GM11168 (cell line): ENCODE measurements at regions not wholly inside any gene's neighbourhood (a gene's known extent, or its start where the extent isn't known, plus 50 kb on each side); places are given as distances from the start of the nearest gene placed in this dataset.

Experiments
- in situ Hi-C: fragments of 300-500 bp; cut with MboI; formaldehyde crosslinking; loops from one replicate; pipeline ENCODE4 v1.12.0; 2022; ENCODE audit warnings: low sequenced_read_pairs; ENCODE audit not compliant: unreplicated experiment

DNA sequence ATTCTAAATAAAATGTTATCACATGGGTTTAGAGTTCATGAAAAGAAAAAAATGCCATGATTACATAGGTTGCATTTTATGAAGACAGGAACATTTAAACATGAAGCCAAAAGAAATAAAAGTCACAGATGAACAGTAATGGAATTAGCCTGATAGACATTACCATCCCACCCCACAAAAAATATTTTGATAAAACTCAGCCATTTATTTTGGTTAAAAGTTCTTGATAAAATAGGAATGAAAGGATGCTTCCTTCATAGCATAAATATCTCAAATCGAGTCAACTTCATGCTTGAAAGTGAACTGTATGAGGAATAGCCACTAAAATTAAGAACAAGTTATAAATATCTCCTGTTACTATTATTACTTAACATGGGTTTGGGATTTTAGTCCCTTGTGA lies 101.9 kb upstream of the TMC3 start:
- in situ Hi-C loops, result loop anchor here (25.0 kb wide), 1 partner anchor 461 kb away; no protein-coding TSS in a partner anchor

DNA sequence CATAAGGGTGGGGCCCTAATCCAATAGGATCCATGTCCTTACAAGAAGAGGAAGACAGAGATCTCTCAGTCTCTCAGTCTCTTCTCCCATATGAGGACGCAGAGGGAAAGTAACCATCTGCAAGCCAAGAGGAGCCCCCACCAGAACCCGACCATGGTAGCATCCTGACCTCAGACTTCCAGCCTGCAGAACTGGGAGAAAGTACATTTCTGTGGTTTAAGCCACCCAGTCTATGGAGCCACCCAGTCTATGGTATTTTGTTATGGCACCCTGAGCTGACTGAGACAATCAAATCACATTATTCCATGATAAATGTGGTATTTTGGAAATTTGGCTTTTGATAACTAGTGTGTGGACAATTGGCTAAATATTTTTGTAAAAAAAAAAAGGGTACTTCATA lies 101.5 kb upstream of the TMC3 start:
- in situ Hi-C loops, result loop anchor here (25.0 kb wide), 1 partner anchor 462 kb away; no protein-coding TSS in a partner anchor

DNA sequence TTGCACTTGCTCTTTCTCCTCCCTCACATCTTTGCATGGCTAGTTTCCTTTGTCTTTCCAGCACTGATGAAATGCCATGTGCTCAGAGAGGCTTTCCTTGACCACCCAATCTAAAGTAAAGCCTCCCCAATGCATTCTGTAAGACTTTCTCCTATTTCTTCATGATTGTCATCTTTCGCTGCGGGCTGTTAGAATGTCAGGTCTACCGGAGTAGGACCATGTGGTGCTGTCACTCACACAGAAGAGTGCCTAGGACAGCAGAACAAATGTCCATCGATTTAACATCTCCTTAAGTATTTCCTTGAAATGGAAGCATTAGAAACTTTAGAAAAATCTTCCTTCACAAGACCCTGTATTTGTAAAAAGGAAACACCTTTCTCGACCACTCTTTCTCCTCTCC lies 99.9 kb upstream of the TMC3 start:
- in situ Hi-C loops, result no loop called here

DNA sequence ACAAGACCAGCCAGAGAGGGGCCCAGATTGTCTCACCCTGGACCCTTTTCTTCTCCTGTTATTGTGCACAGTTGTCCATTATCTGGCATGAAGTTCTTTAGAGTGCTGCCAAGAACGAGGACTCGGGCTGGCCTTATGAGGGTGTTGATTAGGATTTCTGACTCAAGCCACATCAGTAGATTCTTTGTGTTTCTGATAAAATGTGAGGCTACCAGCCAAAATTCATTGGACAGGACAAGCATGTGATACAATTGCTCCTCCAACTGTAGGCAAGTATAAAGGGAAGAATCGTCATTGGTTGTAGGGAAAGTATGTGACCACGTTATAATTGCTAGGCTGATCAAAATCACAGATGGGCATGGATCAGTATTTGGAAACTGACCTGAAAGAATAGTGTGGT lies 99.2 kb upstream of the TMC3 start:
- in situ Hi-C loops, result no loop called here

DNA sequence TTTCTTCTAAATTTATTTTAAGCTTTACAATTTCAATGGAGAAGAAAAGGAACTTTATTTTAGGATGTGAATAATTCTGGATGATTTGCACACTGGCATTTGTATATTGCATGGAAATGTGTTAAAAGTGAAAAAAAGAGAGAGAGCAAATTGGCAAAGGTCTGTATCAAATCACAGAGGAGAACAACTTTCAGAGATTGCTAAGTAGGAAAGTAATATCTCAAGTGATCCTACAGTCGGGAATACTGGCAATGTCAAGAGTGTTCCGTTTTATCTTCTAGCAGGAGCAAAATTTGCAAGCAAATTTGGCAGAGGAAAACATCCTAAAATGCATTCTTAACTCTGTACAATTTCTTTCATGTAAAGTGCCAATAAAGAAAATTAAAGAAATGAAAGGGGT lies 97.1 kb upstream of the TMC3 start:
- in situ Hi-C loops, result no loop called here

DNA sequence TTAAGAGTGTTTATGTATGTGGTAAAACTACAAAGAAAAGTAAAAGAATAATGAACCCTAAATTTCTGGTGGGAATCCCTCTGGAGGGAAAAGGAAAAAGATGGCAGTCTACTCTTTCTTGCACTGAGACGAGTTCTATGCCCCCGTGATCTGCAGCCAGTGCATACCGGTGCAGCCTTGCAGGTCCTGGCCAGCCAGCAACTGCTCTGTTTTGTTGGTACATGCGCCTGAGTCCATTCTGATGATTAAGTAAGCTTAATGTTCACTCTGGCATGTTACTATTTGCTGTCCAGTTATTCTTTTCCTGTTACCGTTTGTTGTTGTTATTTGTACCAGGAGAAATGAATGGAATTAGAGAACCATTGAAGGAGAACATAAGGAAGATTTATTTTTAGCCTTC lies 95.1 kb upstream of the TMC3 start:
- in situ Hi-C loops, result no loop called here

DNA sequence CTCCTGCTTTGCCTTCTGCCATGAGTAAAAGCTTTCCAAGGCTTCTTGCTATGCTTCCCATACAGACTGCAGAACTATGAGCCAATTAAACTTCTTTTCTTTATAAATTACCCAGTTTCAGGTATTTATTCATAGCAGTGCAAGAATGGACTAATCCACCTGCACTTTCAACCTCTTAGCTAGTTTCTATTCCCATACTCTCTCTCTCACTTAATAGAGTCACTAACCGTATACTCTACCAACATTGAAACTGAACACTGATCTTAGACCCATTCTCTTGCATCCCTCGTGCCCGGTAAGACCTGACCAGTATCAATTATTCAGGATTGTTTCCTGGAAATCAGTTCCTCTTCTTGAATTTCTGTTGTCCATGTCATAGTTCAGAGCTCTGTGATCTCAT lies 92.7 kb upstream of the TMC3 start:
- in situ Hi-C loops, result no loop called here

DNA sequence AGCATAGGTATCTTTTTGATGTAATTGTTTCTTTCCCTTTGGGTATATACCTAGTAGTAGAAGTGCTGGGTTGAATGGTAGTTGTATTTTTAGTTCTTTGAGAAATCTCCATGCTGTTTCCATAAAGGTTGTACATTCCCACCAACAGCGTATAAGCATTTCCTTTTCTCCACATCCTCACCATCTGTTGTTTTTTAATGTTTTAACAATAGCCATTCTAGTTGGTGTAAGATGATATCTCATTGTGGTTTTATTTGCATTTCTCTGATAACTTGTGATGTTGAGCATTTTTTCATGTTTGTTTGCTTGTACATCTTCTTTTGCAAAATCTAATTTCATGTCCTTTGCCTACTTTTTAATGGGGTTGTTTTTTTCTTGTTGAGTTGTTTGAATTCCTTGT lies 80.0 kb upstream of the TMC3 start:
- in situ Hi-C loops, result no loop called here

DNA sequence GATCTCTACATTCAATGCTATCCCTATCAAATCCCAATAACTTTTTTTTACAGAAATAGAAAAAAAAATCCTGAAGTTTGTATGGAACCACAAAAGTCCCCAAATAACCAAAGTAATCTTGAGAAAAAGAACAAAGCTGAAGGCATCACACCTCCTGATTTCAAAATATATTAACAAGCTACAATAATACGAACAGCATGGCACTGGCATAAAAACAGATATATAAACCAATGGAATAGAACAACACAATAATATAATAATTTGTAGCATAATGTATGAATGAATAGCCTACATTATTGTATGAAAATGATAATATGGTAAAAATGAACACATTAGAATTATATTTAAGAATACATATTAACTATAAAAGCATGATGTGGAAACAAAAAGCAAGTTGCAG lies 76.7 kb upstream of the TMC3 start:
- in situ Hi-C loops, result no loop called here

DNA sequence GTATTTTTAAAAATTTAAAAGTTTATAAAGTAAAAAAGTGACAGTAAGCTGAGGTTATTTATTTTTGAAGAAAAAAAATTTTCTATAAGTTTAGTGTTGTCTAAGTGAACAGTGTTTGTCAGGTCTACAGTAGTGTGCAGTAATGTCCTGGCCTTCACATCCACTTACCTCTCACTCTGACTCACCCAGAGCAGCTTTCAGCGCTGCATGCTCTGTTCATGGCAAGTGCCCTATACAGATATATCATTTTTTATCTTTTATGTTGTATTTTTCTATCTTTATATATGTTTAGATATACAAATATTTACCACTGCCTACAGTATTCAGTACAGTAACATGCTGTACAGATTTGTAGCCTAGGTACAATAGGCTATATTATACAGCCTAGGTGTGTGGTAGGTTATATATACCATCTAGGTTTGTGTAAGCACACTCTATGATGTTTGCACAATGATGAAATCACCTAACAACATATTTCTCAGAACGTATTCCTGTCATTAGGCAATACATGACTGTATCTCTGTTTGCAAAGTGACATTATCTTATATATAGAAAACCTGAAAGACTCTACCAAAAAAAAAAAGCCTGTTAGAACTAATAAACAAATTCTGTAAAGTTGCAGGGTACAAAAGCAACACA lies 75.9 kb upstream of the TMC3 start:
- in situ Hi-C loops, result no loop called here

DNA sequence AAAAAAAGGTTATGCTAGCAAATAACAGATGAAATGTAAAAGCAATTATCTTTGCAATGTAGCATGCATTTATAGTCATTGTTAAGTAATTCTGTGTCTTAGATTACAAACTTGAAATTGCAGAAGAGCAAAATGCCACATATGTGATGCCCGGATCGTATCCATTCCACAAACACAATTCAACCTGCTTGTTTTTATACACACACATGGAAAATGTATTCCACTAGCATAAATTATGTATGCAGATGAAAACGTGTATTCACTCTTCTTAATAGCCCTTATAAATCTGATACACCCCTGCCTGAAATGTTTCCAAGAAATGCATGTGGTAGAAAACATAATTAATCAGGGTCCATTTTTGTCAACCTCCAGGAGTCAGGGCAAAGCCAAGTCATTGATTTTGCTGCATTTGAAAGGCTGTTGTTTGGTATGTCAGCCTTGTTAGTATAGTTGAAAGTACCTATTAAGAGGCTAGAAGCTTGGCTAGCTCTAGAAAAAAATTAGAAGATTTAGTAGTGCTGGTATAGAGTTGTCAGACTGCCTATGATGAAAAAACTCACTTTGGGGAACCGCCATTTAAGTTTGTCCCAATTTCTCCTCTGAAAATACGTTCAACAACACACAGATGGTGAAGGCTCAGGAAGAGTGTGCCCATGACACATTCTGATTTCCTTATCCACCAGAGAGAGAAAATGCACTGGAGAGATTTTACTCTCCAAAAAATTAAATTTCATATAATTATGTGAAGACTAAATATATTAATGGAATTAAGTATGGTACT lies 69.2 kb upstream of the TMC3 start:
- in situ Hi-C loops, result no loop called here

DNA sequence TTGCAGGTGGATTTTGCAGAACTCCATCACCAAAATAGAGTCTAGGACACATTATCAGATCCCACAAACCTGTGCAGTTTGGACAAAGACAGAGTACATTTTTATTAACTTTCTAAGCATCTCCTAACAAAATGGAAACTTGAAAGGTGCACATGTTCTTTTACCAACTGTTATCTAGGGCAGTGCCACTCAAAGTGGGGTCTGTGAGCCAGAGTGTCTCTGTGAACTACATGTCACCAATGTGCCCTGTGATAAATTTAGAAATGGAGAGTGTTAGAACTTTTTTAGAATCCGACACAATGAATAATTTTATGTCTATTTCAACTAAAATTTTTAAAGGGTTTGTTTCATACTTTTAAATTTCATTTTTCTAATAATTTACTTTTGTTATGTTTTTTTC lies 68.4 kb upstream of the TMC3 start:
- in situ Hi-C loops, result no loop called here

DNA sequence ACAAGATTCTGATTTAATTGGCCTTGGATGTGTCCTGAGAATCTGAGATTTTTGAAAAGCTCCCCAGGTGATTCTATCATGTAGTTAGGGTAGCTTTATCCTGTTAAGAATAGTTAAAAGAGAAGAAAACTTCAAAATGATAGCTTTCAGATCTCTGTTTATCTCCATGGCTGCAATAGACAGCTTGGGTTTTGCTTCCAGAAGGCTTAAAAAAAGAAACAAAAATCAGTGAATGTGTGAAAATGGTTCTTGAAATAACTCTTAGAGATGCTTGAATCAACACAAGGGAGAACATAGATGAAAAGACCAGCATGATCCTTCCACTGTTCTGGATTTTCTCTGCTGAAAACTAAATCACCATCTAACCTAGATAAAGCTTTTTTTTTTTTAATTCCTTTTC lies 60.8 kb upstream of the TMC3 start:
- in situ Hi-C loops, result no loop called here

DNA sequence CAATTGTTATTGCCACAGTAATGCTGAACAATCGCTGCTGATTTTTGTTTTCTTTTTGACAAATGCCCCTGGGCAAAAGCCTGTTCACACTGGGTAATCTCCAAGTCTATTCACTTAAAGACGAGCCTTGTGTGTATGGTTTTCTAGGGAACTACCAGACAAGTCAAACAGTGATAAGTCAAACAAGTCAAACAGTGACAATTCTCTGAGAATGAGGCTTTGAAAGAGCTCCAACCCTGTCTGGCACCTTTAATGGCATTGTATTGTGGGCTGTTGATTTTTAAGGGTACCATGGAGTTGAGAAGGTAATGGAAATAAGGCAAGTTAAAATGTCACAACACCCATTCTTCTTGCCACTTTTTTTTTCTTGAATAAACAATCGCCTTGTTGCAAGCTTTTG lies 59.4 kb upstream of the TMC3 start:
- in situ Hi-C loops, result no loop called here

DNA sequence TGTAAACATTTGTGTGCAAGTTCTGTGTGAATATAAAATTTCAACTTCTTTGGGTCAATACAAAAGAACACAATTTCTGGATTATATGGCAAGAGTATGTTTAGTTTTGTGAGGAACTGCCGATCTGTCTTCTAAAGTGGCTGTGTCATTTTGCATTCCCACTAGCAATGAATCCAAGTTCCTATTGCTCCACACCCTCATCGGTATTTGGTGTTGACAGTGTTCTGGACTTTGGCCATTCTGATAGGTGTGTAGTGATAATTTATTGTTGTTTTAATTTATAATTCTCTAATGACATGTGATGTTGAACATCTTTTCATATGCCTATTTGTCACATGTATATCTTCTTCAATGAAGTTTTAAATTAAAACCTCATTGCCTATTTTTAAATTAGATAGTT lies 58.2 kb upstream of the TMC3 start:
- in situ Hi-C loops, result no loop called here

DNA sequence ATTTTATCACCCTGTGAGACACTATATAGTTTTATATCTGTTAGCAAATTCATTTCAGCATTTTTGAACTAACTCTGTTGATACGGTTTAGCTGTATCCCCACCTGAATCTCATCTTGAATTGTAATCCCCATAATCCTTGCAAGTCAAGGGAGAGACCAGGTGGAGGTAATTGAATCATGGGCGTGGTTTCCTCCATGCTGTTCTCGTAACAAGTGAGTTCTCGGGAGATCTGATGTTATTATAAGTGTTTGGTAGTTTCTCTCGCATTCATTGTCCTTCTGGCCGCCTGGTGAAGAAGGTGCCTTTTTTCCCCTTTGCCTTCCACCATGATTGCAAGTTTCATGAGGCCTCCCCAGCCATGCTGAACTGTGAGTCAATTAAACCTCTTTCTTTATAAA lies 53.2 kb upstream of the TMC3 start:
- in situ Hi-C loops, result no loop called here

DNA sequence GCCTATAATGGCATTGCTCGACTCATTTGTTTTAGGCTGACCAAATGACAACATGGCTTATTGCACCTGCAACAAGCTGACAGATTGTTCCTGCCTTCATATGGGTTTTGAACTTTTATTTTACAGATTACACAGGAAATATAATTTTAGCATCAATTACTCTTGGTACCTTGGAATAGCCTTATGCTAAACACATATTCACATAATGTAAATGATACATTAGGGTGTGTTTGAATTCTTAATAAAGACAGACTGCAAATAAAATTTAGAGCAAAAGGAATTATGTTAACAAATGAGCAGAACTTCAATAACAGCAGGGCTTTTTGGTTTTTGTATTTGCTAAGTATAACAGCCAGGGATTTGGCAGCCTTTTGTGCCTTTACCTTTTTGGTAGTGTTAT lies 51.9 kb upstream of the TMC3 start:
- in situ Hi-C loops, result no loop called here
